H1 (cell line): ENCODE measurements at regions not wholly inside any gene's neighbourhood (a gene's known extent, or its start where the extent isn't known, plus 50 kb on each side); places are given as distances from the start of the nearest gene placed in this dataset.

Experiments used
- CHD7 ChIP-seq: fragments of 300-600 bp; sonication (generic); IDR thresholded peaks from 2 replicates; pipeline ENCODE4 v1.7.1; 2012; ENCODE audit warnings: low read length, moderate library complexity, mild to moderate bottlenecking, inconsistent platforms; ENCODE audit not compliant: insufficient replicate concordance

GRCh38 chr6:139944131-139944530, 569.7 kb upstream of the CITED2 start (continued):
- TF ChIP-seq CHD7 = no peak
